ENCODE measurements at regions not wholly inside any gene's neighbourhood (a gene's known extent, or its start where the extent isn't known, plus 50 kb on each side); places are given as distances from the start of the nearest gene placed in this dataset.
"Not testable (repeated sequence)": the region's sequence is repeated elsewhere in the genome, so short reads cannot be mapped to it uniquely, and the experiment has no call there.

GRCh38 chr4:114396808-114397207 is 201.8 kb upstream of the UGT8 start:
- ChIA-PET CTCF (no interaction called here), POLR2A (no interaction called here)
- Mint-ChIP-seq H3K27ac (no peak overlapping the region), H3K4me1 (ENCODE audit: low read depth) (peaks cover 2% of the 10 kb centered on the region), H3K9me3 (ENCODE audit: insufficient read depth) (no peaks in the 10 kb centered on the region), H3K4me3 (no peak overlapping the region), H3K27me3 (ENCODE audit: low read depth) (no peaks in the 10 kb centered on the region), H3K36me3 (ENCODE audit: low read depth) (no peaks in the 10 kb centered on the region)
- DNase-seq (no peak), ATAC-seq (no peak)

GRCh38 chr4:114398410-114398809 is 200.2 kb upstream of the UGT8 start:
- H3K9me3 Mint-ChIP-seq (ENCODE audit: insufficient read depth), result no peaks in the 10 kb centered on the region
- no peak overlapping the region for H3K27ac Mint-ChIP-seq
- DNase-seq (no peak), ATAC-seq (no peak)
- POLR2A ChIA-PET, result no interaction called here
- no peaks in the 10 kb centered on the region for H3K36me3 Mint-ChIP-seq (ENCODE audit: low read depth)
- CTCF ChIA-PET, result no interaction called here
- peaks cover 2% of the 10 kb centered on the region for H3K4me1 Mint-ChIP-seq (ENCODE audit: low read depth)
- H3K4me3 Mint-ChIP-seq, result no peak overlapping the region
- H3K27me3 Mint-ChIP-seq (ENCODE audit: low read depth), result no peaks in the 10 kb centered on the region

GRCh38 chr4:114399105-114399504 is 199.5 kb upstream of the UGT8 start:
- H3K36me3 Mint-ChIP-seq (ENCODE audit: low read depth), result no peaks in the 10 kb centered on the region
- H3K4me1 Mint-ChIP-seq (ENCODE audit: low read depth), result peaks cover 2% of the 10 kb centered on the region
- no peaks in the 10 kb centered on the region for H3K27me3 Mint-ChIP-seq (ENCODE audit: low read depth)
- ATAC-seq (no peak), DNase-seq (no peak)
- CTCF ChIA-PET, result no interaction called here
- no peak overlapping the region for H3K4me3 Mint-ChIP-seq
- H3K27ac Mint-ChIP-seq, result no peak overlapping the region
- POLR2A ChIA-PET, result no interaction called here
- H3K9me3 Mint-ChIP-seq (ENCODE audit: insufficient read depth), result no peaks in the 10 kb centered on the region

GRCh38 chr4:114400531-114400930 is 198.1 kb upstream of the UGT8 start:
- CTCF ChIA-PET, result no interaction called here
- H3K9me3 Mint-ChIP-seq (ENCODE audit: insufficient read depth), result no peaks in the 10 kb centered on the region
- no peaks in the 10 kb centered on the region for H3K27me3 Mint-ChIP-seq (ENCODE audit: low read depth)
- H3K27ac Mint-ChIP-seq, result no peak overlapping the region
- H3K4me1 Mint-ChIP-seq (ENCODE audit: low read depth), result peaks cover 2% of the 10 kb centered on the region
- H3K36me3 Mint-ChIP-seq (ENCODE audit: low read depth), result no peaks in the 10 kb centered on the region
- ATAC-seq (no peak), DNase-seq (no peak)
- POLR2A ChIA-PET, result no interaction called here
- no peak overlapping the region for H3K4me3 Mint-ChIP-seq

- H3K9me3 Mint-ChIP-seq (ENCODE audit: insufficient read depth), result no peaks in the 10 kb centered on the region
- ChIA-PET CTCF (no interaction called here), POLR2A (no interaction called here)
- peaks cover under 1% of the 10 kb centered on the region for H3K4me1 Mint-ChIP-seq (ENCODE audit: low read depth)
- no peaks in the 10 kb centered on the region for H3K36me3 Mint-ChIP-seq (ENCODE audit: low read depth)
- ATAC-seq, result no peak
- DNase-seq, result no peak
- H3K27ac Mint-ChIP-seq, result no peak overlapping the region
- no peak overlapping the region for H3K4me3 Mint-ChIP-seq
- H3K27me3 Mint-ChIP-seq (ENCODE audit: low read depth), result no peaks in the 10 kb centered on the region
Measured at GRCh38 chr4:114401483-114401882, 197.1 kb upstream of the UGT8 start.

GRCh38 chr4:114417214-114417613 is 181.4 kb upstream of the UGT8 start:
- H3K9me3 Mint-ChIP-seq (ENCODE audit: insufficient read depth), result no peaks in the 10 kb centered on the region
- H3K36me3 Mint-ChIP-seq (ENCODE audit: low read depth), result no peaks in the 10 kb centered on the region
- DNase-seq, result no peak
- H3K4me3 Mint-ChIP-seq, result no peak overlapping the region
- ChIA-PET CTCF (no interaction called here), POLR2A (no interaction called here)
- H3K4me1 Mint-ChIP-seq (ENCODE audit: low read depth), result no peaks in the 10 kb centered on the region
- H3K27ac Mint-ChIP-seq, result no peak overlapping the region
- H3K27me3 Mint-ChIP-seq (ENCODE audit: low read depth), result no peaks in the 10 kb centered on the region
- no peak for ATAC-seq

- DNase-seq (no peak), ATAC-seq (no peak)
- H3K27ac Mint-ChIP-seq, result no peak overlapping the region
- no peak overlapping the region for H3K4me3 Mint-ChIP-seq
- no peaks in the 10 kb centered on the region for H3K9me3 Mint-ChIP-seq (ENCODE audit: insufficient read depth)
- ChIA-PET CTCF (no interaction called here), POLR2A (no interaction called here)
- H3K36me3 Mint-ChIP-seq (ENCODE audit: low read depth), result no peaks in the 10 kb centered on the region
- H3K27me3 Mint-ChIP-seq (ENCODE audit: low read depth), result no peaks in the 10 kb centered on the region
- no peaks in the 10 kb centered on the region for H3K4me1 Mint-ChIP-seq (ENCODE audit: low read depth)
Measured at GRCh38 chr4:114420069-114420468, 178.5 kb upstream of the UGT8 start.

GRCh38 chr4:114423582-114423981 is 175.0 kb upstream of the UGT8 start:
- no peaks in the 10 kb centered on the region for H3K4me1 Mint-ChIP-seq (ENCODE audit: low read depth)
- no peak for ATAC-seq

GRCh38 chr4:114435116-114435515 is 163.5 kb upstream of the UGT8 start:
- Mint-ChIP-seq H3K27me3 (ENCODE audit: low read depth) (no peaks in the 10 kb centered on the region), H3K9me3 (ENCODE audit: insufficient read depth) (no peaks in the 10 kb centered on the region), H3K27ac (no peak overlapping the region), H3K4me3 (no peak overlapping the region), H3K4me1 (ENCODE audit: low read depth) (no peaks in the 10 kb centered on the region), H3K36me3 (ENCODE audit: low read depth) (no peaks in the 10 kb centered on the region)
- DNase-seq (no peak), ATAC-seq (no peak)
- ChIA-PET POLR2A (no interaction called here), CTCF (no interaction called here)

More at GRCh38 chr4:114423582-114423981, 175.0 kb upstream of the UGT8 start:
- H3K27me3 Mint-ChIP-seq (ENCODE audit: low read depth), result no peaks in the 10 kb centered on the region
- no peaks in the 10 kb centered on the region for H3K36me3 Mint-ChIP-seq (ENCODE audit: low read depth)
- H3K4me3 Mint-ChIP-seq, result no peak overlapping the region
- DNase-seq, result no peak
- POLR2A ChIA-PET, result no interaction called here
- CTCF ChIA-PET, result no interaction called here
- no peak overlapping the region for H3K27ac Mint-ChIP-seq
- no peaks in the 10 kb centered on the region for H3K9me3 Mint-ChIP-seq (ENCODE audit: insufficient read depth)

GRCh38 chr4:114442856-114443255 is 155.8 kb upstream of the UGT8 start:
- H3K4me3 Mint-ChIP-seq, result no peak overlapping the region
- CTCF ChIA-PET, result no interaction called here
- no peaks in the 10 kb centered on the region for H3K4me1 Mint-ChIP-seq (ENCODE audit: low read depth)
- H3K27me3 Mint-ChIP-seq (ENCODE audit: low read depth), result no peaks in the 10 kb centered on the region
- POLR2A ChIA-PET, result no interaction called here
- ATAC-seq (no peak), DNase-seq (no peak)
- H3K27ac Mint-ChIP-seq, result no peak overlapping the region
- no peaks in the 10 kb centered on the region for H3K9me3 Mint-ChIP-seq (ENCODE audit: insufficient read depth)
- H3K36me3 Mint-ChIP-seq (ENCODE audit: low read depth), result no peaks in the 10 kb centered on the region

GRCh38 chr4:114444211-114444610 is 154.4 kb upstream of the UGT8 start:
- ChIA-PET POLR2A (no interaction called here), CTCF (no interaction called here)
- Mint-ChIP-seq H3K27me3 (ENCODE audit: low read depth) (no peaks in the 10 kb centered on the region), H3K4me1 (ENCODE audit: low read depth) (no peaks in the 10 kb centered on the region), H3K27ac (no peak overlapping the region), H3K36me3 (ENCODE audit: low read depth) (no peaks in the 10 kb centered on the region), H3K4me3 (no peak overlapping the region), H3K9me3 (ENCODE audit: insufficient read depth) (no peaks in the 10 kb centered on the region)
- DNase-seq (no peak), ATAC-seq (no peak)

- H3K9me3 Mint-ChIP-seq (ENCODE audit: insufficient read depth); DNase-seq; H3K27ac Mint-ChIP-seq; ATAC-seq; H3K27me3 Mint-ChIP-seq (ENCODE audit: low read depth); H3K4me3 Mint-ChIP-seq; H3K4me1 Mint-ChIP-seq (ENCODE audit: low read depth); CTCF ChIA-PET; H3K36me3 Mint-ChIP-seq (ENCODE audit: low read depth); POLR2A ChIA-PET: not testable (repeated sequence)
Measured at GRCh38 chr4:114447963-114448516, 150.6 kb upstream of the UGT8 start.

- Mint-ChIP-seq H3K9me3 (ENCODE audit: insufficient read depth) (no peaks in the 10 kb centered on the region), H3K36me3 (ENCODE audit: low read depth) (no peaks in the 10 kb centered on the region), H3K4me1 (ENCODE audit: low read depth) (no peaks in the 10 kb centered on the region), H3K27me3 (ENCODE audit: low read depth) (no peaks in the 10 kb centered on the region), H3K27ac (no peak overlapping the region), H3K4me3 (no peak overlapping the region)
- DNase-seq (no peak), ATAC-seq (no peak)
- ChIA-PET CTCF (no interaction called here), POLR2A (no interaction called here)
Measured at GRCh38 chr4:114458728-114459127, 139.9 kb upstream of the UGT8 start.

Measured in activated CD8-positive, alpha-beta T cell treated with anti-CD3 and anti-CD28 coated beads, Interleukin-2, amount 10 ng/mL, durations not matched to agents 7 days and 5 days (primary cell).